Neural progenitor cell (in vitro differentiated cells): ENCODE measurements at regions not wholly inside any gene's neighbourhood (a gene's known extent, or its start where the extent isn't known, plus 50 kb on each side); places are given as distances from the start of the nearest gene placed in this dataset.
A peak's percentile ranks its signal among the peaks of the same experiment; 100 is the strongest.
"Not testable (repeated sequence)": the region's sequence is repeated elsewhere in the genome, so short reads cannot be mapped to it uniquely, and the experiment has no call there.

ENCODE experiments used
- DNase-seq: peaks from one replicate; pipeline ENCODE4 v3.0.0-alpha.2; 2016; ENCODE audit warnings: low spot score
- H2AFZ ChIP-seq: fragments of 200-600 bp; sonication (generic); replicated peaks from 2 replicates; pipeline ENCODE4 v1.6.1; 2016; ENCODE audit warnings: antibody characterized with exemption
- H3F3A ChIP-seq: fragments of 200-600 bp; sonication (generic); 2 replicates; pipeline ENCODE4 v1.6.1; 2016; ENCODE audit warnings: antibody characterized with exemption, low read depth
- H3K27ac ChIP-seq: fragments of 200-600 bp; sonication (generic); 2 replicates; pipeline ENCODE4 v1.5.1; 2016; ENCODE audit warnings: mild to moderate bottlenecking
- H3K27me3 ChIP-seq: fragments of 200-600 bp; sonication (generic); 2 replicates; pipeline ENCODE4 v1.6.1; 2016; ENCODE audit warnings: mild to moderate bottlenecking, moderate library complexity
- H3K36me3 ChIP-seq: fragments of 200-600 bp; sonication (generic); 2 replicates; pipeline ENCODE4 v1.5.1; 2016
- H3K4me1 ChIP-seq: fragments of 200-600 bp; sonication (generic); 2 replicates; pipeline ENCODE4 v1.6.1; 2016; ENCODE audit warnings: mixed run types
- H3K4me2 ChIP-seq: fragments of 200-600 bp; sonication (generic); 2 replicates; pipeline ENCODE4 v1.6.1; 2016
- H3K4me3 ChIP-seq: fragments of 200-600 bp; sonication (generic); 2 replicates; pipeline ENCODE4 v1.5.1; 2016
- H3K79me2 ChIP-seq: fragments of 200-600 bp; sonication (generic); 2 replicates; pipeline ENCODE4 v1.6.1; 2016; ENCODE audit warnings: low read depth
- H3K9ac ChIP-seq: fragments of 200-600 bp; sonication (generic); 2 replicates; pipeline ENCODE4 v1.6.1; 2016
- H3K9me3 ChIP-seq: fragments of 200-600 bp; sonication (generic); 2 replicates; pipeline ENCODE4 v1.5.1; 2016; ENCODE audit warnings: low read depth
- H4K20me1 ChIP-seq: fragments of 200-600 bp; sonication (generic); 2 replicates; pipeline ENCODE4 v1.6.1; 2016; ENCODE audit warnings: low read depth
- H3K27ac Mint-ChIP-seq: 3 replicates; pipeline ENCODE4 v1.8.0; 2021; ENCODE audit warnings: mixed read lengths
- H3K27me3 Mint-ChIP-seq: 2 replicates; pipeline ENCODE4 v1.8.0; 2022; ENCODE audit warnings: low read depth, mild to moderate bottlenecking, inconsistent platforms, moderate library complexity, mixed read lengths; ENCODE audit not compliant: insufficient read depth
- H3K36me3 Mint-ChIP-seq: 3 replicates; pipeline ENCODE4 v1.8.0; 2021; ENCODE audit warnings: mixed read lengths
- H3K4me1 Mint-ChIP-seq: 3 replicates; pipeline ENCODE4 v1.8.0; 2021; ENCODE audit warnings: mixed read lengths
- H3K4me3 Mint-ChIP-seq: 3 replicates; pipeline ENCODE4 v1.8.0; 2021; ENCODE audit warnings: mild to moderate bottlenecking, moderate library complexity, mixed read lengths
- H3K9me3 Mint-ChIP-seq: 3 replicates; pipeline ENCODE4 v1.8.0; 2020; ENCODE audit warnings: mixed read lengths
- EZH2 ChIP-seq: fragments of 200-600 bp; sonication (generic); IDR thresholded peaks from 2 replicates; pipeline ENCODE4 v1.6.1; 2017; ENCODE audit warnings: antibody characterized with exemption, mild to moderate bottlenecking, moderate library complexity
- EZH2phosphoT487 ChIP-seq: fragments of 200-600 bp; sonication (generic); IDR thresholded peaks from 2 replicates; pipeline ENCODE4 v1.6.1; 2017; ENCODE audit warnings: antibody characterized with exemption
- TF ChIP-seq, protein P1 (sequence below): fragments of 200-600 bp; sonication (generic); IDR thresholded peaks from 2 replicates; pipeline ENCODE4 v1.5.1; 2017; ENCODE audit warnings: antibody characterized with exemption, mild to moderate bottlenecking

DNA sequence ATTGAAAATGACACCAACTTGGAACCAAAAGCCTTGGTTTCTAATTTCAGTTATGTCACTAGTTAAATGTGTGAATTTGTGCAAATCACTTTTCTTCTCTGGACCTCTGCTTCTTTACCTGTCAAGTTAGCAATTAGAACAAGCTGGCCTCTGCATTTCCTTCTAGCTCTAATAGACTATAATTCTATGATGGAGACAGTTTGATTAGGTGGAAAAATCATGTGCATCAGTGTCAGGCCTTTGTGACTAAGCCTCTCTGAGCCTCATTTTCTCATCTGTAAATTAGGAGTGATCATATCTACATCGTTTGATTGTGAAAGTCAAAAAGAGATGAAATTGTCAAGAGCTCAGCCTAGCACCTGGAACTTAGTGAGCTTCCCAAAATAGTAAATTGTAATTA is 712.9 kb downstream of the MECOM start:
- no peak overlapping the region for H2AFZ ChIP-seq
- H3K4me1 ChIP-seq: peaks cover 36% of the 10 kb centered on the region
- no peak for DNase-seq
- peak overlapping the region; percentile 49 for H3K4me2 ChIP-seq
- TF ChIP-seq, protein P1, sequence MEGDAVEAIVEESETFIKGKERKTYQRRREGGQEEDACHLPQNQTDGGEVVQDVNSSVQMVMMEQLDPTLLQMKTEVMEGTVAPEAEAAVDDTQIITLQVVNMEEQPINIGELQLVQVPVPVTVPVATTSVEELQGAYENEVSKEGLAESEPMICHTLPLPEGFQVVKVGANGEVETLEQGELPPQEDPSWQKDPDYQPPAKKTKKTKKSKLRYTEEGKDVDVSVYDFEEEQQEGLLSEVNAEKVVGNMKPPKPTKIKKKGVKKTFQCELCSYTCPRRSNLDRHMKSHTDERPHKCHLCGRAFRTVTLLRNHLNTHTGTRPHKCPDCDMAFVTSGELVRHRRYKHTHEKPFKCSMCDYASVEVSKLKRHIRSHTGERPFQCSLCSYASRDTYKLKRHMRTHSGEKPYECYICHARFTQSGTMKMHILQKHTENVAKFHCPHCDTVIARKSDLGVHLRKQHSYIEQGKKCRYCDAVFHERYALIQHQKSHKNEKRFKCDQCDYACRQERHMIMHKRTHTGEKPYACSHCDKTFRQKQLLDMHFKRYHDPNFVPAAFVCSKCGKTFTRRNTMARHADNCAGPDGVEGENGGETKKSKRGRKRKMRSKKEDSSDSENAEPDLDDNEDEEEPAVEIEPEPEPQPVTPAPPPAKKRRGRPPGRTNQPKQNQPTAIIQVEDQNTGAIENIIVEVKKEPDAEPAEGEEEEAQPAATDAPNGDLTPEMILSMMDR: no peak
- no peak for TF ChIP-seq EZH2phosphoT487
- TF ChIP-seq EZH2: no peak
- no peaks in the 10 kb centered on the region for H3K9me3 ChIP-seq
- no peaks in the 10 kb centered on the region for H3K27me3 Mint-ChIP-seq
- no peak overlapping the region for H3K4me3 Mint-ChIP-seq
- peaks cover 35% of the 10 kb centered on the region for H3K4me1 Mint-ChIP-seq
- H3K36me3 Mint-ChIP-seq: no peaks in the 10 kb centered on the region
- no peaks in the 10 kb centered on the region for H3K79me2 ChIP-seq
- H3K9ac ChIP-seq: no peak overlapping the region
- no peaks in the 10 kb centered on the region for H3K36me3 ChIP-seq
- H3K4me3 ChIP-seq: no peak overlapping the region
- H4K20me1 ChIP-seq: no peaks in the 10 kb centered on the region
- peaks cover 19% of the 10 kb centered on the region for H3F3A ChIP-seq
- no peak overlapping the region for H3K27ac Mint-ChIP-seq
- peaks cover 5% of the 10 kb centered on the region for H3K9me3 Mint-ChIP-seq
- H3K27me3 ChIP-seq: no peaks in the 10 kb centered on the region
- H3K27ac ChIP-seq: no peak overlapping the region

DNA sequence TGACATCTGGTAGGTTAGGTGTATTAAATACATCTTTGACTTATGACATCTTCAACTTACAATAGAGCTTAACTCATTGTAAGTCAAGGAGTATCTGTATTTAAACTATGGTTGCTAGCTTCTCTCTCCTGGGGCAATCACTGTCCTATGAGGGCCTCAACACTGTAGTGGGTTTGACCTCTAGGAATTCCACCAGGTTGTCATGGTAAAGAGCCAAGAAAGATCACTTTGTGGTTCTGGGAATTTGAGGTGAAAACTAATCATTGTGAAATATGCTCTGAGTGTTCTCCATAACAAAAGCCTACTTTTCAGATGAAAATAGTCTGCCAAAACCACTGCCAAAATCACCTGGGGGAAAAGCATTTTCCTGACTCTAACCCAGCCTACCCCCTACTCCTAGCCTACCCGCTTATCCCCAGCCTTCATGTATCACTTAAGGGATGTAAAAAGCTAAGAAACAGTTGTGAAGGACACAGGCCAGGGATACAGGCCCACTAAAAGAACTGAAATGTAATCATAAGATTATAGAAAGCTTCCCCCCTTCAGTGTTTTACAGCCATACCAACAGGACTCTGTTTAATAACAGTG is 723.8 kb downstream of the MECOM start:
- H3K36me3 Mint-ChIP-seq: no peaks in the 10 kb centered on the region
- Histone ChIP-seq H3F3A (no peaks in the 10 kb centered on the region), H3K9ac (no peak overlapping the region), H3K27ac (no peak overlapping the region), H3K4me1 (no peaks in the 10 kb centered on the region), H4K20me1 (no peaks in the 10 kb centered on the region), H3K4me2 (no peak overlapping the region), H3K27me3 (no peaks in the 10 kb centered on the region), H3K4me3 (no peak overlapping the region), H3K9me3 (no peaks in the 10 kb centered on the region), H2AFZ (peak overlapping the region; percentile 44), H3K79me2 (no peaks in the 10 kb centered on the region), H3K36me3 (no peaks in the 10 kb centered on the region)
- H3K4me3 Mint-ChIP-seq: no peak overlapping the region
- peaks cover 7% of the 10 kb centered on the region for H3K9me3 Mint-ChIP-seq
- peak overlapping the region; percentile 31 for H3K27ac Mint-ChIP-seq
- TF ChIP-seq, protein P1: no peak
- TF ChIP-seq EZH2 (no peak), EZH2phosphoT487 (no peak)
- H3K4me1 Mint-ChIP-seq: peaks cover 8% of the 10 kb centered on the region
- peaks cover 3% of the 10 kb centered on the region for H3K27me3 Mint-ChIP-seq
- DNase-seq: no peak

DNA sequence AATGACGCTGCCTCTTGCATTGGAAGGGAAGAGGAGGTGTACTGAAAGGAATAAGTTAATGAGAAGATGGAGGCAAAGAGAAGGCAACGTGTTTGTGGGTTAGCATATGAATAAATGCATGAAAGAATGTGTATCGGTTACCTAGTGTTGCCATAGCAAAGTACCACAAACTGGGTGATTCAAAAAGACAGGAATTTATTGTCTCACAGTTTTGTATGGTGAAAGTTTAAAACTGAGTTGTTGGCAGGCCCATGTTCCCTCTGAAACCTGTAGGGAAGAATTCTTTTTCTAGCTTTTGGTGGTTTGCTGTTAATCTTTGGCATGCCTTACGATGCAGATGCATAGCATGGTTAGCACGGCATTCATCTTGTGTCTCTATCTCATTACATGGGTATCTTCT is 729.9 kb downstream of the MECOM start:
- Histone ChIP-seq H3K27ac (no peak overlapping the region), H3K4me1 (peaks cover 8% of the 10 kb centered on the region), H4K20me1 (no peaks in the 10 kb centered on the region), H3F3A (no peaks in the 10 kb centered on the region), H2AFZ (no peak overlapping the region), H3K36me3 (no peaks in the 10 kb centered on the region), H3K9me3 (no peaks in the 10 kb centered on the region), H3K9ac (no peak overlapping the region), H3K4me3 (no peak overlapping the region), H3K4me2 (no peak overlapping the region), H3K27me3 (no peaks in the 10 kb centered on the region), H3K79me2 (no peaks in the 10 kb centered on the region)
- no peak for DNase-seq
- Mint-ChIP-seq H3K4me1 (peaks cover 10% of the 10 kb centered on the region), H3K27ac (no peak overlapping the region), H3K27me3 (peaks cover 3% of the 10 kb centered on the region), H3K4me3 (no peak overlapping the region), H3K36me3 (no peaks in the 10 kb centered on the region), H3K9me3 (peaks cover 27% of the 10 kb centered on the region)
- TF ChIP-seq, protein P1: no peak

DNA sequence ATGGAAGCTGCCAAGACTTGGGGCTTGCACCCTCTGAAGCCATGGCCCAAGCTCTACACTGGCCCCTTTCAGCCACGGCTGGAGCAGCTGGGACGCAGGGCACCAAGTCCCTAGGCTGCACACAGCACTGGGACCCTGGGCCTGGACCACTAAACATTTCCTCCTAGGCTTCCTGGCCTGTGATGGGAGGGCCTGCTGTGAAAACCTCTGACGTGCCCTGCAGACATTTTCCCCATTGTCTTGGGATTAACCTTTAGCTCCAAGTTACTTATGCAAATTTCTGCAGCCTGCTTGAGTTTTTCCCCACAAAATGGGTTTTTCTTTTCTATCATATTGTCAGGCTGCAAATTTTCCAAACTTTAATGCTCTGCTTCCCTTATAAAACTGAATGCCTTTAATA is 733.5 kb downstream of the MECOM start:
- not testable (repeated sequence) for H3K27me3 ChIP-seq, H3K4me3 Mint-ChIP-seq, H3K4me2 ChIP-seq, H3K9ac ChIP-seq, H3K27me3 Mint-ChIP-seq, H3K27ac ChIP-seq, H2AFZ ChIP-seq, H3K4me3 ChIP-seq, H3K27ac Mint-ChIP-seq, H3F3A ChIP-seq, H3K79me2 ChIP-seq, H3K36me3 Mint-ChIP-seq, H3K9me3 ChIP-seq, H4K20me1 ChIP-seq, H3K36me3 ChIP-seq
- H3K9me3 Mint-ChIP-seq: peaks cover 25% of the 10 kb centered on the region
- DNase-seq: peak; percentile 55
- H3K4me1 ChIP-seq: peaks cover 16% of the 10 kb centered on the region
- peaks cover 11% of the 10 kb centered on the region for H3K4me1 Mint-ChIP-seq
